OCI-LY1 (cell line): ENCODE measurements at regions not wholly inside any gene's neighbourhood (a gene's known extent, or its start where the extent isn't known, plus 50 kb on each side); places are given as distances from the start of the nearest gene placed in this dataset.

Source experiments
- H2AFZ ChIP-seq: fragments of 200-600 bp; sonication (generic), shearing (Covaris generic); 2 replicates; pipeline ENCODE4 v1.6.0; 2014; ENCODE audit warnings: antibody characterized with exemption, mild to moderate bottlenecking, low read length
- H3F3A ChIP-seq: fragments of 200-600 bp; sonication (generic), shearing (Covaris generic); 2 replicates; pipeline ENCODE4 v1.6.0; 2014; ENCODE audit warnings: mild to moderate bottlenecking, antibody characterized with exemption, low read length, moderate library complexity; ENCODE audit not compliant: insufficient read depth
- H3K27ac ChIP-seq: fragments of 200-600 bp; sonication (generic); 2 replicates; pipeline ENCODE4 v1.5.1; 2014; ENCODE audit warnings: low read length, mixed run types, mild to moderate bottlenecking, low read depth; ENCODE audit not compliant: poor library complexity, severe bottlenecking
- H3K27me3 ChIP-seq: fragments of 200-600 bp; sonication (generic); 2 replicates; pipeline ENCODE4 v1.6.0; 2014; ENCODE audit warnings: antibody characterized with exemption, mild to moderate bottlenecking, low read length, moderate library complexity; ENCODE audit not compliant: insufficient read depth
- H3K36me3 ChIP-seq: fragments of 200-600 bp; sonication (generic); 2 replicates; pipeline ENCODE4 v1.6.1; 2014; ENCODE audit warnings: mild to moderate bottlenecking, antibody characterized with exemption, low read length, moderate library complexity, mixed read lengths; ENCODE audit not compliant: insufficient read depth
- H3K4me1 ChIP-seq: fragments of 200-600 bp; sonication (generic); 2 replicates; pipeline ENCODE4 v1.5.1; 2014; ENCODE audit warnings: mild to moderate bottlenecking, low read length, moderate library complexity; ENCODE audit not compliant: insufficient read depth, severe bottlenecking
- H3K4me2 ChIP-seq: fragments of 200-600 bp; sonication (generic), shearing (Covaris generic); 2 replicates; pipeline ENCODE4 v1.6.1; 2014; ENCODE audit warnings: low read length
- H3K4me3 ChIP-seq: fragments of 200-600 bp; sonication (generic); 2 replicates; pipeline ENCODE4 v1.5.1; 2014; ENCODE audit warnings: low read length, low read depth, mild to moderate bottlenecking, mixed read lengths; ENCODE audit not compliant: poor library complexity, severe bottlenecking
- H3K79me2 ChIP-seq: fragments of 200-600 bp; shearing (Covaris generic); 2 replicates; pipeline ENCODE4 v1.6.1; 2016; ENCODE audit warnings: mixed run types, low read length, mixed read lengths; ENCODE audit not compliant: insufficient read depth
- H3K9ac ChIP-seq: fragments of 200-600 bp; sonication (generic), shearing (Covaris generic); 2 replicates; pipeline ENCODE4 v1.6.1; 2014; ENCODE audit warnings: mild to moderate bottlenecking, low read length, mixed read lengths
- H3K9me2 ChIP-seq: fragments of 200-600 bp; sonication (generic), shearing (Covaris generic); 2 replicates; pipeline ENCODE4 v1.6.1; 2014; ENCODE audit warnings: low read depth, mild to moderate bottlenecking, low read length, mixed read lengths
- H3K9me3 ChIP-seq: fragments of 200-600 bp; shearing (Covaris generic); 2 replicates; pipeline ENCODE4 v1.6.1; 2014; ENCODE audit warnings: low read length, mixed read lengths
- H4K20me1 ChIP-seq: fragments of 200-600 bp; sonication (generic), shearing (Covaris generic); 2 replicates; pipeline ENCODE4 v1.6.0; 2016; ENCODE audit warnings: mild to moderate bottlenecking, low read length; ENCODE audit not compliant: insufficient read depth
- CTCF ChIP-seq: fragments of 200-600 bp; sonication (generic), shearing (Covaris generic); IDR thresholded peaks from 2 replicates; pipeline ENCODE4 v1.5.1; 2017; ENCODE audit warnings: mild to moderate bottlenecking, antibody characterized with exemption, low read length, moderate library complexity, mixed read lengths
- EZH2 ChIP-seq: fragments of 200-600 bp; sonication (generic), shearing (Covaris generic); IDR thresholded peaks from 2 replicates; pipeline ENCODE4 v1.8.0; 2017; ENCODE audit warnings: borderline replicate concordance, mixed run types, mild to moderate bottlenecking, antibody characterized with exemption, low read length, moderate library complexity, mixed read lengths

- Histone ChIP-seq H3K27me3 (no peaks in the 10 kb centered on the region), H3K4me3 (no peak overlapping the region), H3K9ac (no peak overlapping the region), H3K36me3 (no peaks in the 10 kb centered on the region), H3K9me3 (no peaks in the 10 kb centered on the region), H2AFZ (no peak overlapping the region), H3K27ac (no peak overlapping the region), H3K4me2 (no peak overlapping the region), H3K4me1 (no peaks in the 10 kb centered on the region), H3K79me2 (no peaks in the 10 kb centered on the region), H3F3A (no peaks in the 10 kb centered on the region), H4K20me1 (no peaks in the 10 kb centered on the region), H3K9me2 (no peaks in the 10 kb centered on the region)
- TF ChIP-seq EZH2 (no peak), CTCF (no peak)
Observed at GRCh38 chr6:170212956-170213636, 77.8 kb downstream of the DLL1 start.

- H3K4me3 ChIP-seq: no peak overlapping the region
- H3K4me2 ChIP-seq: no peak overlapping the region
- H3K9ac ChIP-seq: no peak overlapping the region
- H3K27me3 ChIP-seq: no peaks in the 10 kb centered on the region
- no peaks in the 10 kb centered on the region for H3K4me1 ChIP-seq
- no peaks in the 10 kb centered on the region for H3K9me3 ChIP-seq
- H4K20me1 ChIP-seq: no peaks in the 10 kb centered on the region
- no peaks in the 10 kb centered on the region for H3K36me3 ChIP-seq
- no peak for TF ChIP-seq CTCF
- no peak for TF ChIP-seq EZH2
- H3K27ac ChIP-seq: no peak overlapping the region
- H3K9me2 ChIP-seq: no peaks in the 10 kb centered on the region
- no peaks in the 10 kb centered on the region for H3F3A ChIP-seq
- no peaks in the 10 kb centered on the region for H3K79me2 ChIP-seq
- no peak overlapping the region for H2AFZ ChIP-seq
Observed at GRCh38 chr6:170212051-170212756, 78.7 kb downstream of the DLL1 start.

GRCh38 chr6:170211404-170212025 lies 79.4 kb downstream of the DLL1 start:
- H3K36me3 ChIP-seq: no peaks in the 10 kb centered on the region
- no peaks in the 10 kb centered on the region for H3F3A ChIP-seq
- no peak overlapping the region for H3K4me2 ChIP-seq
- no peaks in the 10 kb centered on the region for H4K20me1 ChIP-seq
- no peaks in the 10 kb centered on the region for H3K9me3 ChIP-seq
- H3K9ac ChIP-seq: no peak overlapping the region
- H3K27me3 ChIP-seq: no peaks in the 10 kb centered on the region
- no peak overlapping the region for H3K27ac ChIP-seq
- no peaks in the 10 kb centered on the region for H3K4me1 ChIP-seq
- no peaks in the 10 kb centered on the region for H3K9me2 ChIP-seq
- H2AFZ ChIP-seq: no peak overlapping the region
- H3K79me2 ChIP-seq: no peaks in the 10 kb centered on the region
- TF ChIP-seq CTCF (no peak), EZH2 (no peak)
- H3K4me3 ChIP-seq: no peak overlapping the region
